Stimulated activated CD8-positive, alpha-beta memory T cell treated with anti-CD3 and anti-CD28 coated beads, Interleukin-4, amount 100 ng/mL, for 24 hours (primary cell): ENCODE measurements at regions not wholly inside any gene's neighbourhood (a gene's known extent, or its start where the extent isn't known, plus 50 kb on each side); places are given as distances from the start of the nearest gene placed in this dataset.

ENCODE experiments used
- DNase-seq: peaks from one replicate; pipeline ENCODE4 v3.0.0-alpha.2; 2020; ENCODE audit warnings: low read depth

DNA sequence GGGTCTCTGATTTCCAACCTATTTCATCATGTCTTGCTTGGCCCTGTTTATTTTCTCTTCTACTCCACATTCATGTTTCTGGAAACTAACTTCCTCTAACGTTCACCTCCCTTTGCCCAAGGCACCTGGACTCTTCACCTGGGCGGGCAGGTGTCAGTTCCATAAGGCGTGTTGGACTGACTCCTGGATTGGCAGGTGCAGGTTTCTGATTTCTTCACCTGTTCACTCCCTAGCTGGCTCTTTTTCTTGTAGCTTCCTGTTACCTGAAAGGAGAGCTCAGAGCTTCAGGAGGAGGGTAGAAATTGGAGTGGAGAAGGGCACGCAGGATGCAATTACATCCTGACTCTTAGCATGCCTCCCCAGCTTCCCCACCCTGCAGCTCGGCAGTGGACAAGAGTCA lies 350.8 kb upstream of the KLF3 start:
- DNase-seq, result no peak

DNA sequence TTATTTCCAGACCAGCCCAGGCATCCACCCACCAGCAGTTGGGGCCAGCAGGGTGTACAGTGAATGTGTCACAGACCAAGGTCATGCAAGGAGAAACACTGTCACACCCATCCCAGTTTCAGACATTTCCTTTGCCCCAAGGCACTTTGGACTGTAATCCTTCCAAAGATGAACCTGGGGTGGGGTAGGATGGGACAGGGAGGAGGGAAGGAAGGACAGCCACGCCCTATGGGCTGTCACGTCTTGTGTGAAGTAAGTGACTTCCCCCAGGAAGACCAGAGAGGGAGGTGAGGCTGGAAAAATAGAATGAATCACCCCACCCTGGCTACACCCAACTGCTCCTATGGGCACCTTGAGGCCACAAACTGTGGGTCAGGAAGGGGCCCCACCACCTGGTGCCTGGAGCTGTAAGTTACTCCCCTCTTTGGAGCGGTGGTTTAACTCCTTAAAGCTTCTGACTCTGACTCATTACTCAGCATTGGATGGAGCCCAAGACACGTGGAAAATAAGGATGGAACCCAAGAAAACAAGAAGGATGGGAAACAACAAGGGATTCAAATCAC lies 349.9 kb upstream of the KLF3 start:
- no peak for DNase-seq

DNA sequence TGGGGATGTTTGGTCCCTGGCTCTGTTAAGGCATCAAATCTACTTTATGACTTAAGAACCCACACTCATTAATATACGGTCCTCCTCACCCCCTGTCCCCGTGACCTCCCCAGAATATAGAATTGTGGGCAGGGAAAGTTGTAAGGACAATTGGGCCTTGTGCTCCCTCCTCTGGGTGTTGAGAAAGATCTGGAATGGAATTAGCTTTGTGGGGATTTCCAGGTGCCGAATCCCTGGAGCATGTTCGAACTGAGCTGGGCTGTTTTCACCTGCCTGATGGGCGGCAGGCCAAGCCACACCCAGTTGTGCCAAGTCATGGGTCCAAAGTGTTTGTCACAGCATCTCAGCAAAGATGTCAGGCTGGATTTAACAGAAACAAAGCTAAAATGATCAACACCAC lies 349.3 kb upstream of the KLF3 start:
- DNase-seq, result no peak

DNA sequence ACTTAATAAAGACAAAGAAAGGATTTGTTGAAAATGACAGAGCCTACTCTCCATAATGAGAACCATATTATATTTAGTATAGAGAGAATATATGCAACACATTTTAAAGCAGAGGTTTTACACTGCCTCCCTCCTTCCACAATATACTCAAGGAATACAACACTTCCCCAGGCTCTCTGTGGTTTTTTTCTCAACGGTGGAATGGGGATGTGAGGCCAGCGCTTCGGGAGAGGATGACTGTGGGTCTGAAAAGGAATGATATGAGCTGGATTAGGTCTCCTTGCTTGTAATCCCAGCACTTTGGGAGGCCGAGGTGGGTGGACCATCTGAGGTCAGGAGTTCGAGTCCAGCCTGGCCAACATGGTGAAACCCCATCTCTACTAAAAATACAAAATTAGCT lies 348.7 kb upstream of the KLF3 start:
- DNase-seq, result no peak

DNA sequence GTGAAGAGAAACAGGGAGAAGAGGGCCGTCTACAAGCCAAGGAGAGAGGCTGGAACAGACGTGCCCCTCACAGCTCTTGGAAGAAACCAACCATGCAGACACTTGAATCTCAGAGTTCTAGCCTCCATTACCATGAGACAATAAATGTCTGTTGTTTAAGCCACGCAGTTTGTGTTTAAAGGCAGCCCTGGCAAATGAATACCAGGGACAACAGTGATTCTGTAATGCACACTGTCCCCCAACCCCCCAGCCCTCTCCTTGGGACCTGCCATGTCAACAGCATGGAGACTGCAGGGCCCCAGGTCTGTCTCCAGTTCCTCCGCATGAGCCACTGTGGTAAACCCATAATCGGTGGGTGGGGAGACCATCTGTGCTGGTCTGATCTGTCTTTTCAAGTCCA lies 348.0 kb upstream of the KLF3 start:
- DNase-seq, result no peak

DNA sequence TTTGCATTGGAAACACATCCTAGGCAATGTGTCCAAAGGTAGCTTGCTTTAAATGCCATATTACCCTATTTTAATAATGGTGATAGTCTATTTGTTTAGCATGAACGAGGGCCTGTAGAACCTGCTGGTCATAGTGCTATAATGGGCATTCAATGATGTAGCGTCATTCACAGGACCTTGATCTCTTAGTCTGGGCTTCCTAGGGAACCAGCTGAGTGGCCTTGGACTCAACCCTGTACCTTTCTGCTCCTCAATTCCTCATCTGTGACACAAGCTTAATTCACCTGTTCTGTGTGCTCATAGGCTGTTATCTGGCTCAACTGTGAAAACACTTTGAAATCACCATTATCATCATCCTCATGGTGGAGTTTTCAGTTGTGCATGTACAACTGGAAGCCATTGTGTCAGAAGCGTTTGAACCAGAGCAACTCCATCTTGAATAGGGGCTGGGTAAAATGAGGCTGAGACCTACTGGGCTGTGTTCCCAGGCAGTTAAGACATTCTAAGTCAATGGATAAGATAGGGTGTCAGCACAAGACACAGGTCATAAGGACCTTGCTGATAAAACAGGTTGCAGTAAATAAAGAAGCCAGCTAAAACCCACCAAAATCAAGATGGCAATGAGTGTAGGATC lies 346.8 kb upstream of the KLF3 start:
- no peak for DNase-seq

DNA sequence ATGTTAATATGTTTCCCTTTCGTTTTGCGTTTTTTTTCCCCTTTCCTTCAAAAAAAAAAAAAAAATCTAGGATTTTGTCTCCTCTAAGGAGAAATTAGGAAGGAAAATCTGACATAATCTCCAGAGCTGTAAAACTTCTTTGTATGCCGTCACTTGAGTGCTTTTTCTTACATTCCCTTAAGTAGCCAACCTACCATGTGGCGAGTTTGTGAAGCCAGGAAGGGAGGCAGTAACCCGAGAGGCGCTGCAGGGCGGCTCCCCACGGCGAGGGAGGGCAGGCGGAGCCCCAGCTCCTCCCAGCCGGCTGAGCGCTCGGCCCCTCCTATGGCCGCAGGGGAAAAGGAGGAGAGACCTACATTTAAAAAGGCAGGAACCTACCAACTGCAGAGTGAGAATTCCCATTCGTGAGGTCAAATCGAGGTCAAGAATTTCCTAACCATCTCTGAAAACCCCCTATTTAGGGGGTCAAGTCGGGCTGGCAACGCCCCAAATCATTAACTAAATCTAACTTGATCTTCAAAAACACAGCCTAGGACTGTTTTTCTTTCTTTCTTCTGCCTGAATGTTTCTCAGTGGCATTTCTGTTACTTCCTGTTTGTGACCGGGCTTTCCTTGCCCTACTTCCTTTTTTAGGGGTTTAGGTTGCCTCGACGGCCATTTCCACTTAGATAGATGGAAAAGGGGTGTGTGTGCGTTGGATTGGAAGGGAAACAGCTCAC lies 345.1 kb upstream of the KLF3 start:
- peak; percentile 54 for DNase-seq

DNA sequence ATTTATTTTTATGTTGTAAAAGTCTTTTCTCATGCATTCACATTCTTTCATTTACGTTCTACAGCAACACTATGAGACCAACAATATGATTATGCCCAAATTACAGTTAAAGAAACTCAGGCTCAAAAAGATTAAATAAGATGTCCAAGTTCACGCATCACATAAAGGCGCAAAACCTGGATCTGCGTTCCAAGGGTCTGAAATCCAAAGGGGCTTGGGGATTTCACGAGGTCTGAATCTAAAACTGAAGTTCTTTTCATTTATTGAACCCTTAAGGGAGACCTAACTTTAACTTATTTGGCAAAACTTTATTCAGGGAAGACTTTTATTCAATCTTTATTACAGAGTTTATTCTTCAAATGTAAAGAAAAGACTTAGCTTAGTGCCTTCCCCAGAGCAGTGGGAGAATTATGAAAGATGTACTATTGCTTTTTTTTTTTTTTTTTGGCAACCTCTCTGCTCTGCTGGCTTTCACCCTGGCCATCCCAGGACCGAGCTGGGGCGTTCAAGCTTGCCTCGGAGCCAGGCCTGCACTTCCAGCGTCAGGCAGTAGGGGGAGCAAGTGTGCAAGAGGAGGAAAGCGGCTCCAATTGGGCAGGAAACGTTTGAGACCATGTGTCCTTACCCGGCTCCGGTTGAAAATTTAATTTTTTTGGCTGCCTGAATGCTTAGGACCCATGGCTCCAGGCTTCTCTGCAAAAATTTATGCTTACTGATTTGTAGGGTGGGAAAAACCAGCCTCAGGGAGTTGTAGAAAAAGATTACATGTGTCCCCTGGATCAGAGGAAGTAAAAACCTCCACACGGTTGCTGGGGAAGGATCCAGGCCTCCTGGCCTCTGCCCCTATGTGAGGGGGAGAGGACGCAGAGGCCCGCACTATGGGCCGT lies 344.3 kb upstream of the KLF3 start:
- peak; percentile 88 for DNase-seq

DNA sequence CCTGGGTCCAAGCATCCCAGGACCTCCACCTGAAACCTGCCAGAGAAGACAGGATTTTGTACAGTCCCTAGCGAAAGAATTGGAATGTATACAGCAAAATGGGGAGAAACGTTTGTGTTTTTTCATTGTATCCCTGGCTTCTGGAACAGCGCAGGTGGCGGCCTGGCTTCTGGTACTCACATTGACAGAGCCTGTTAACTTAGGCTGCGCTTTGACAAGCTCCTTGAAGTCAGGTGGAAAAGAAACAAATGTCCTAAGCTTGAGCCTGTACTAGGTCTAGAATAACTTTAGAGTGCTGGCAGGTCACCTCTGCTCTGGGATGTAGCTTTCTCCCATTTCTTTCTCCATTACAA lies 343.7 kb upstream of the KLF3 start:
- no peak for DNase-seq

DNA sequence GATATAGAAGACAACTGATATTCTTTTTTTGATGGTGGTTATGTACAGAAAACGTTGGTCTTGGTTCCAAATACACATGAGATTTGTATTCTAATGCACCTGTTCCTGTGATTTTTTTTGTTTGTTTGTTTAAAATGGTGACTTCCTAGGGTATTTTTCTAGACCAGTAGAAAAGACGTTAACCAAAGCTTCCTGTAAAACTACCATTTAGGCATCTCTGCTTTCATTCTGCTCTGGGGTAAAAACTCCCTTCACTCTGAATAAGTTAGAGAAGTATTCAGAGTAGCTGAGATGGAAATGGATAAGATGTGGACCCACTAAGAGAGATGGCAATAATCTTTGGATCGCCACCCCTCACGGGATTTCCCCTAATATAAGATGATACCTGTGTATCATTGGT lies 343.2 kb upstream of the KLF3 start:
- DNase-seq, result no peak

DNA sequence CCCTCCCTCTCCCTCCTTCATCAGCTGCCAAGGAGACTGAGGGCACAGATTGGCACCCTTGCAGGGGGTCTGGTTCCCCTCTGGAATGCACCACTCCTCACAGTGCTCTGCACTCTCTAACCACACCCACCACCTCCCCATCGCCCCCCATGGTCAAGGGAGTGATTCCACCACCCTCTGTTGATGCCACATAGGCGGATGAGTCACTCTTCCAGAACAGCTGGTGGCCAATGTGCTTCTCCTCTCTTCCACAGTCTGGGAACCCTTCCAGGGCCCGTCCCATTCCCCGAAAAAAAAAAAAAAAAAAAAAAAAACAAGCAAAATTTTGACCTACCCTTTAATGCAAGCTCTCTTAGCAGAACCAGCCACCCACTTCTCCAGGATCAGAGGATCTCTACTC lies 341.3 kb upstream of the KLF3 start:
- DNase-seq, result no peak

DNA sequence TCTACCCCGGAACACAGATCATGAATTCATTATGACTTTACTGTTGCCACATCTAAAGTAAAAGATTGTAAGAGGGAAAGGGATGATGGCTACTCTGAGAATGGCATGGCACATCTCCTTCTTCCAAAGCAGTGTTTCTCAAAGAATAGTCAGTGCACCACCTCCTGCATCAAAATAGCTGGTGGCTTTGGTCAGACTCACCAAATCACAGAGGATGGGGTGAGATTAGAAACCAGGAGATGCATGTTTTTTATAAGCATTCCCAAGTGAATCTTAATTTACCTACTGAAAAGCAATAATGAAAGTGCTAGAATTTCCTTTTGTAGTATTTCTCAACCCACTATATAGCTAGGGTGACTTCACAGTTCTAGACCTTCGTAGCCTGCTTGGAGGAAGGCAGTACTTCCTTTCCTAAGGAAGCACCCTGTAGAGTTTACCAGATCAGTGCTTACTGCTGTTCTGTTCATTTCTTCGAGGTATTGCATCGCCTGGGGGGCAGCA lies 340.8 kb upstream of the KLF3 start:
- DNase-seq, result no peak

DNA sequence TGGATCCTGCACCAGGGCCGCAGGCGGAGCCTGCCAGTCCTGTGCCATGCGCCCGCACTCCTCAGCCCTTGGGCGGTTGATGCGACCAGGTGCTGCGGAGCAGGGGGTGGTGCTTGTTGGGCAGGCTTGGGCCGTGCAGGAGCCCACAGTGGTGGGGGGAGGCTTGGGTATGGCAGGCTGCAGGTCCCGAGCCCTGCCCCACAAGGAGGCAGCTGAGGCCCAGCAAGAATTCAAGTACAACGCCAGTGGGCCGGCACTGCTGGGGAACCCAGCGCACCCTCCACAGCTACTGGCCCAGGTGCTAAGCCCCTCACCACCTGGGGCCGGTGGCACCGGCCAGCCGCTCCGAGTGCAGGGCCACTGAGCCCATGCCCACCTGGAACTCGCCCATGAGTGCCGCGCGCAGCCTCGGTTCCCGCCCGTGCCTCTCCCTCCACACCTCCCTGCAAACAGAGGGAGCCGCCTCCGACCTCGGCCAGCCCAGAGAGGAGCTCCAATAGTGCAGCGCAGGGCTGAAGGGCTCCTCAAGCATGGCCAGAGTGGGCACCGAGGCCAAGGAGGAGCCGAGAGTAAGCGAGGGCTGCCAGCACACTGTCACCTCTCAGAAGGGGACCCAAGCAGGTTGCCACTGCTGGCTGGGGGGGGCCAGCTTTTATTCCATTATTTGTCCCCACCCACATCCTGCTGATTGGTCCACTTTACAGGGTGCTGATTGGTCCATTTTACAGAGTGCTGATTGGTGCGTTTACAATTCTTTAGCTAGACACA lies 339.0 kb upstream of the KLF3 start:
- DNase-seq, result no peak

DNA sequence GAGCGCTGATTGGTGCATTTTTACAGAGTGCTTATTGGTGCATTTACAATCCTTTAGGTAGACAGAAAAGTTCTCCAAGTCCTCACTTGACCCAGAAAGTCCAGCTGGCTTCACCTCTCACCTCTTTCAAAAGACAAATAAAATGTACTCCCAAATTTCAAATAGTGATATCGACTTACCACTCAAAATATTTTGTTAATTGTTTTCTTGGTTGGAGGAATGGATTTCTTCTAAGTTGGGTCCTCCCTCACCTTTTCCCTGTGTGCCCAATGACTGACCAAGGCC lies 338.4 kb upstream of the KLF3 start:
- no peak for DNase-seq

DNA sequence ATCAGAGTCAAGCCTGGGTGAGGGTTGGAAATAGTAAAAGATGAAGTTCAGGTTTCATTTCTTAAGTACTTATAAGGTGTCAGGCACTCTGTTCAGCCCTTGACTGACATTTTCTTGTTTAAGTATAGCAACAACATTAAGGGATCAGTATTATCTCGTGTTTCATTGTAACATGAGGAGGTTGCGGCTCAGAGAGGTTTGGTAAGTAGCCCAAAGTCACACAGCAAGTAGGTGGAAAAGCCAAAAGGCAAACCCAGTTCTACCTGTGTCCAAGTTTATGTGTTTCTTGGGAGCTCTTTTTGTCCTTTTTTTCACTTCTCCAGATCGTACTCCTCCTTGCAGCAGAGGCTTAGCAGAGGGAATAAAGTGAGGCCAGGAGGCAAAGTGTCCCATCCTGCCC lies 337.5 kb upstream of the KLF3 start:
- no peak for DNase-seq

DNA sequence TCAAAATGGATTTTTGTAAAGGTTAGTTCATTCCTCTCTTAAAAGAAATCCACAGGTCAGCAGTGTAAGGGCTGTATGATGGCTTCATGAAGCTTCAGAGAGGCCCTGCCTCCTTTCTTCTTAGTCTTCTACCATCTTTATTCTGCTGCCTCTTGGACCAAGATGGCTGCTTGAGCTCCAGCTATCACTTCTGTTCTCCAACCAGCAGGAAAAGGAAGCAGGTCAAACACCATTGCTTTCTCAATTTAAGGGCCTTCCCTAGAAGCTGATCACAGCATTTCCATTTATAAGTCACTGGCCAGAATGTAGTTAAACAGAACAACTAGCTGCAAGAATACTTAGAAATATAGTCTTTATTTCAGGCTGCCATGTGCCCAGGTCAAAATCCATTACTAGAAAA lies 336.8 kb upstream of the KLF3 start:
- DNase-seq, result no peak

DNA sequence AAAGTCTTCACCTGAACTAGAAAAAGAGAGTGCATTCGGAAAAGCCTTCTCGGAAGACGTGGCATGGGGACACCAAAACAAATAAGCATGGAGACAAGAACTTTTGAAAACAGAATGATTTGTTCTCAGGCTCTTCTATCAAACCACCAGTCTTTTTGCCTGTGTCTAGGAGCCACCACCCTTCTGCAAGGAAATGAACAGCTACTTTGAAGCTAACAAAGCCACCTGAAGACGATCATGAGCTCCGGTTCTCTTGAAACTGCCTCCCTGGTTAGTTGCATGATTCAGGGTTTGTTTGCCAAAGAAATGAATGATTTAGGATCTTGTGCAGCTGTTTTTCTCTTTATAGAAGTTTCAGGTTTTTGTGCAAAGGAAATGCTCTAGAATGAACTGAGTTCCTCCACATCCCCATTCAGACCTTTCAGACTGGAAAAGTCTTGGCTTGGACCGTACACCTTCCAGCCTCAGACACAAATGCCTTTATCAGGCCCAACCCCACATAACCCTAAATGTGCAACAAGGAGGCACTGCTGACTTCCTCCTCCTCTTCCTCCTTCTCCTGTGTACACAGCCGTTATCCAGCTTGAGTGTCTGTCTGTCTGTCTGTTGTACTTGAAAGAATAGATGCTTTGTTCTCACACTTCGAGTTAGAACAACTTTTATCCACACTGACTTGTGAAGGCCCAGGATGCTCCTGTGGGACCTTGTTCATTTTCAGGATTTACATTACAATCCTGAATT lies 334.8 kb upstream of the KLF3 start:
- DNase-seq, result no peak

DNA sequence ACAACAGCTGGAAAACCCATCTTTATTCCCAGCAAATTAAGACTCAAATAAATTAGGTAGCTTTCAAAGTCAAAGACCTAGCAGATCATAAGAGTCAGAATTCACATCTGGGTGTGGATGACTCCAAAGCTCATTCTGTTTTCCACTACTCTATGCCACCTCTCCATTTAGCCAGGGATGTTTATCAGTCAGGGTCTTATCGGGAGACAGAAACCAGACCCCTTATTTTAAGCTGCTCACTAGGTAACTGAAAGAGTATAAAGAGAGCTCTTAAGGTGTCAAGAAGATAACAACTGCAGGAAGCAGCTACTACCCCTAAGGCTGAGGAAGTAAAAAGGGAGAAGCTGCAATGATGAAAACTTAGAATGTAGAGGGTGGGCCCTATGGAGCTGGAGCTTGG lies 333.7 kb upstream of the KLF3 start:
- no peak for DNase-seq

DNA sequence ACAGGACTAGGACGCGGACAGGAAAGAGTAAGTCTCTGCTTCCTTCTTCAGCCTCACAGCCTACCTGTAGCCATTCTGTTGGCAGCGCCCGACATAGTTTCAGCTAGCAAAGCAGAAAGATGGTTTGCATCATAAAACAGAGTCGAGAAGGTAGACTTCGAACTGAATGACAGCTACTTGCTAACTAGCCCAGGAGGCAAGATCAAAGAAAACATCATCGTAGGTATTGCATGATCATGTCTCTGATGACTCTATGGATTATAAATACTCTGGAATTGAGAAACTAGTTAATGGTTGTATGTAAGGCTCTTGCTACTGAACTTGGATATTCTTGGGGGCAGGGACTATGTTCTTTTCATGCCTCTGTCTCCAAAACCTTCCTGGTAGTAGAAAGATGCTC lies 333.1 kb upstream of the KLF3 start:
- DNase-seq, result no peak

DNA sequence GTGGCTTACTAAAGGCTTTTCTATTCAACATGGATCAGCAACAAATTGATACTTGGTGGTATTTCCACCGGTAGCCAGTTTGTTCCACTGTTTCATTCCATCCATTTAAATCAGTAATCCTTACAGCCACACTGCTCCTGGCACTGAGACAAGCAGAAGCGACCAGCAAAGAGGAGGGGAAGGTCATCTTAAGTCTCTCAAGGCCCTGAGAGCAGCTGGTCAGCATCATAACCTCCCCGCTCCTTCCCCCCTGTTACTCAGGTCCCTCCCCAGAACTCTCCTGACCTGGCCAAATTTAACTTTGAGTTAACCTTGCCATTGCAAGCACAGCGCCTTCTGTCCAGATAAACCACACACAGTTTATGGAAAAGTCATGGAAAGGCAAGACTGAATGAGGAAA lies 331.3 kb upstream of the KLF3 start:
- DNase-seq, result no peak

DNA sequence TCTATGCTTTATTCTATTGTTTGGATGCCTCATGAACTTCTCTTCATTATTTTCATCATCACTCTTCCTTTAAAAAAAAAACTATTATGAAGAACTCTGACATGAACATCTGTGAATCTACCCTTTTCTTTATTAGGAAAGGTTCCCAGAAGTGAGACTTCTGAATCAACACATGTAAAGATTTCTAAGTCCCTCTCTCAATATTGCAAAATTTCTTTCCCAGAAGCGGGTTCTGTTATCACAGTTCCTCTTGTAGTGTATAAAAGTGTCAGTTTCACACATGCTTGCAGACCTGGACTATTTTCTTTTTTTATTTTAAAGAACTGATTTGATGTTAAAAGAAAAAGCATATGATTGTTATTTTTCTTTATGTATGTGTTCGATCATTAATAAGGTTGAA lies 330.8 kb upstream of the KLF3 start:
- no peak for DNase-seq

DNA sequence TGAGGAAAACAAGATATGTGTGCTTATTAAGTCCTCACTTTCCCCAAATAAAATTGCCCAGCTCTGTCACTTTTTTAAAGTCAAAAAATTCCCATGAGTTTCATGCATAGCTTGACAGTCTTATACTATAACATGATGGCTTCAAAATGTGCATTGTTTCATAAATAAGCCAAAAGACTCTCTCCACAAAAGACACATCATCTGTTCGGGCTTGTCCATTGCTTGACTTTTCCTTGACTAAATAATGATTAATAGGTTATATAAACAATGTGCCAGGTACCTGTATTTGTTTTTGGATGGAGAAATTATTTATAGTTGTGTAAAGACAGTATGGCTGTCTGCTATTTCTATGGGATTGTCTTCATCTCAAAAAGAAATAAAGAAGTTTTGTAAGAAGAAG lies 329.2 kb upstream of the KLF3 start:
- DNase-seq, result no peak
